Ovary (tissue), 7 donors: ENCODE measurements at regions not wholly inside any gene's neighbourhood (a gene's known extent, or its start where the extent isn't known, plus 50 kb on each side); places are given as distances from the start of the nearest gene placed in this dataset.

Source experiments
- DNase-seq, 5 donors: peaks; one replicate each; pipeline ENCODE4 v3.0.0-alpha.2; 2019 to 2020
- H3K27ac ChIP-seq, 2 donors: fragments of 200-600 bp; one replicate each; pipeline versions ENCODE4 v1.5.1 to v1.8.0; 2019 to 2022
- H3K27me3 ChIP-seq: fragments of 200-600 bp; one replicate; pipeline ENCODE4 v1.8.0; 2022
- H3K36me3 ChIP-seq: fragments of 200-600 bp; sonication (generic); one replicate; pipeline ENCODE4 v1.5.1; 2019
- H3K4me1 ChIP-seq: one replicate; pipeline ENCODE4 v1.8.1; 2013; ENCODE audit warnings: mild to moderate bottlenecking, moderate library complexity; ENCODE audit not compliant: insufficient read depth
- H3K4me3 ChIP-seq: fragments of 200-600 bp; sonication (generic); one replicate; pipeline ENCODE4 v1.5.1; 2017
- H3K9me3 ChIP-seq, 2 donors: fragments of 200-600 bp in 1 of 2; sonication (generic) in 1 of 2; one replicate each; pipeline versions ENCODE4 v1.5.1 to v1.8.1; 2013 to 2019; ENCODE audit warnings: mild to moderate bottlenecking in 1 of 2, moderate library complexity in 1 of 2
- CTCF ChIP-seq, 3 donors: fragments of 450-650 bp in 2 of 3; fragments of 200-600 bp in 1 of 3; IDR thresholded peaks; one replicate each; pipeline versions ENCODE4 v1.5.1 to v1.8.0; 2016 to 2022; ENCODE audit warnings: antibody characterized with exemption in 3 of 3, mild to moderate bottlenecking in 1 of 3
- EP300 ChIP-seq: sonication (generic); formaldehyde crosslinking; IDR thresholded peaks from one replicate; pipeline ENCODE4 v1.6.1; 2017; ENCODE audit warnings: antibody characterized with exemption
- POLR2A ChIP-seq: fragments of 450-650 bp; IDR thresholded peaks from one replicate; pipeline ENCODE4 v1.6.1; 2017; ENCODE audit warnings: antibody characterized with exemption, mild to moderate bottlenecking, moderate library complexity
- WGBS, 3 donors: extraction: QIAGEN DNeasy Blood & Tissue Kit in 1 of 3; methylation state at CpG; one replicate each; pipeline versions ENCODE4 v1.1.5 to v1.1.7; 2013 to 2017; 5-methylcytosine and 5-hydroxymethylcytosine counted together
- intact Hi-C, 4 donors: fragments of 100-400 bp; cut with DNase I; formaldehyde crosslinking; loops; one replicate each; pipeline versions ENCODE4 v1.11.0 to v1.15.1; 2022 to 2023
- donor health status: DM: no; HTN: no; CAD: no; lungs with moderate emphysema.
- donor health status: DM: no; HTN: no; CAD: no.
- donor health status: Bipolar disorder and iron deficiency.
- donor health status: DM: no; HTN: no; CAD: no.
- donor health status: DM: yes; HTN: yes; CAD: no.

GRCh38 chr12:41122894-41123293 is 65.2 kb upstream of the PDZRN4 start:
- H3K36me3 ChIP-seq: no peaks in the 10 kb centered on the region
- no peaks in the 10 kb centered on the region for H3K9me3 ChIP-seq
- TF ChIP-seq POLR2A (no peak), EP300 (no peak), CTCF (IDR thresholded peaks at IDR 0.05) (no peak)
- no peaks in the 10 kb centered on the region for H3K27me3 ChIP-seq
- intact Hi-C loops: no loop called here
- H3K27ac ChIP-seq: no peak overlapping the region
- peak in 3 of 5 donors; percentile 18 to 41 (median 26) for DNase-seq
- no peak overlapping the region for H3K4me3 ChIP-seq
- H3K4me1 ChIP-seq: no peaks in the 10 kb centered on the region
- WGBS, 3 donors: 9 to 14% (median 13%) methylated on average over 3 of the region's 3 CpGs

GRCh38 chr12:41123871-41124270 is 64.2 kb upstream of the PDZRN4 start:
- H3K36me3 ChIP-seq: no peaks in the 10 kb centered on the region
- no peak for DNase-seq
- H3K27me3 ChIP-seq: no peaks in the 10 kb centered on the region
- no peak overlapping the region for H3K27ac ChIP-seq
- TF ChIP-seq POLR2A: no peak
- no peak for TF ChIP-seq CTCF (IDR thresholded peaks at IDR 0.05)
- no peak for TF ChIP-seq EP300
- no peaks in the 10 kb centered on the region for H3K9me3 ChIP-seq
- WGBS, 3 donors: 38 to 68% (median 64%) methylated on average over 1 of the region's 1 CpG
- no peaks in the 10 kb centered on the region for H3K4me1 ChIP-seq
- no peak overlapping the region for H3K4me3 ChIP-seq
- intact Hi-C loops: no loop called here
